ENCODE measurements at regions not wholly inside any gene's neighbourhood (a gene's known extent, or its start where the extent isn't known, plus 50 kb on each side); places are given as distances from the start of the nearest gene placed in this dataset.
"Not testable (repeated sequence)": the region's sequence is repeated elsewhere in the genome, so short reads cannot be mapped to it uniquely, and the experiment has no call there.

DNA sequence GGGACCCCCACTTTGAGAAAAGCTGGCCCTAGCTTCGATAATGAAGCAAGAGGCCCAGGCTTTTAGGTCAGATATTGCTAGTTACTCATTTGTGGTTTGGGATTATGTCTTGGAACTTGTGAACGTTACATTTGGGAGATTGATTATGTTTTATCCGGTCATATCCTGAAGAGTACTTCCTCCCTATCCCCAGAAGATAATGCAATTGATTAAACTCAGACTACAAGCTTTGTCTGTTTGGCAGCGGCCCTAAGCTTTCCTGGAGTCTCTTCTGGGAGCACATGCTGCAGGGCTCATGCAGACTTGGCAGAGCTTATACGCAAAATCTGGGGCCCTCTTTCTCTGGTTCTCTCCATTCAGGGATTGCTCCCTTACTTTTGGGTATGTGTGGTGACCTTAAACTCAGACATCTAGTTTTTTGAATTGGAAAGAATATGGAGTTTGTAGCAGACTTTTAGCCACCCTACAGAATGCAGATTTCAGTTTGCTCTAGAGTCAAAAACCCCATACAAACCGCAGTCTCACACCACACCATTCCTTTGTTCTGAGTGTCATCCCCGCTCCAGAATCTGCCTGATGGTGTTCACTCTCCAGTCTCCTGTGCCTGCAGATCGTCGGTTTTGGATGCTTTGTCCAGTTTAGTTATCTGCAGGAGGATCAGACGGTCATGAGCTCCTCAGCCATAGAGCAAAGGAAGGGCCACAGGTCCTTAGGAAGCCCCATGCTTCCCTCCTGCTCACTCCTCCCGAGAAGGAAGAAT, 449.5 kb upstream of the TRPC7 start:
- no peak overlapping the region for H3K4me3 ChIP-seq (ENCODE audit: low read depth in 2 of 2, low read length in 1 of 2)
- POLR2A ChIA-PET: no interaction called here
- WGBS (ENCODE audit: low lambda C conversion rate): 55% methylated on average over 11 of the region's 11 CpGs

GRCh38 chr5:136812270-136812669, 446.9 kb upstream of the TRPC7 start:
- CTCF ChIA-PET; H3K36me3 ChIP-seq (replicated peaks in 1 of 2; ENCODE audit: control insufficient read depth in 1 of 2, insufficient read depth in 2 of 2, low read length in 1 of 2); H3K4me3 ChIP-seq (ENCODE audit: low read depth in 2 of 2, low read length in 1 of 2); DNase-seq; H4K20me1 ChIP-seq (ENCODE audit: insufficient read depth); H3K27me3 ChIP-seq (ENCODE audit: insufficient read depth); H3K9ac ChIP-seq; H3K79me2 ChIP-seq (ENCODE audit: insufficient read depth); POLR2A ChIA-PET; H3K4me2 ChIP-seq; H2AFZ ChIP-seq (ENCODE audit: low read depth); H3K9me3 ChIP-seq; H3K9me2 ChIP-seq: not testable (repeated sequence)
- WGBS (ENCODE audit: low lambda C conversion rate): 75% methylated on average over 2 of the region's 2 CpGs
- peaks cover 0 to 16% of the 10 kb centered on the region in 2 experiments; a peak in 3 of 4 replicates for H3K4me1 ChIP-seq (ENCODE audit: control insufficient read depth in 1 of 2, insufficient read depth in 2 of 2, low read depth in 1 of 2, low read length in 1 of 2)
- peak overlapping the region in 1 of 2 experiments; percentile 82; a peak in 2 of 4 replicates for H3K27ac ChIP-seq (ENCODE audit: low read depth in 2 of 2, low read length in 1 of 2)
- H3F3A ChIP-seq (replicated peaks; ENCODE audit: insufficient read depth): peaks cover 20% of the 10 kb centered on the region

More for the DNA sequence above, 449.5 kb upstream of the TRPC7 start:
- Histone ChIP-seq H3K36me3 (replicated peaks in 1 of 2; ENCODE audit: control insufficient read depth in 1 of 2, insufficient read depth in 2 of 2, low read length in 1 of 2) (no peaks in the 10 kb centered on the region), H3K9me2 (no peaks in the 10 kb centered on the region), H3K9me3 (no peaks in the 10 kb centered on the region), H3K27ac (ENCODE audit: low read depth in 2 of 2, low read length in 1 of 2) (peak overlapping the region in 1 of 2 experiments; percentile 25; a peak in 1 of 4 replicates), H3K27me3 (ENCODE audit: insufficient read depth) (no peaks in the 10 kb centered on the region), H3K9ac (no peak overlapping the region), H3K4me1 (ENCODE audit: control insufficient read depth in 1 of 2, insufficient read depth in 2 of 2, low read depth in 1 of 2, low read length in 1 of 2) (peaks cover 0 to 16% of the 10 kb centered on the region in 2 experiments; a peak in 3 of 4 replicates), H3K79me2 (ENCODE audit: insufficient read depth) (no peaks in the 10 kb centered on the region), H3K4me2 (no peak overlapping the region), H2AFZ (ENCODE audit: low read depth) (peak overlapping the region; percentile 63; the same call in 1 of the 2 replicates), H4K20me1 (ENCODE audit: insufficient read depth) (no peaks in the 10 kb centered on the region), H3F3A (replicated peaks; ENCODE audit: insufficient read depth) (peaks cover 20% of the 10 kb centered on the region)
- TF ChIP-seq, protein P1, sequence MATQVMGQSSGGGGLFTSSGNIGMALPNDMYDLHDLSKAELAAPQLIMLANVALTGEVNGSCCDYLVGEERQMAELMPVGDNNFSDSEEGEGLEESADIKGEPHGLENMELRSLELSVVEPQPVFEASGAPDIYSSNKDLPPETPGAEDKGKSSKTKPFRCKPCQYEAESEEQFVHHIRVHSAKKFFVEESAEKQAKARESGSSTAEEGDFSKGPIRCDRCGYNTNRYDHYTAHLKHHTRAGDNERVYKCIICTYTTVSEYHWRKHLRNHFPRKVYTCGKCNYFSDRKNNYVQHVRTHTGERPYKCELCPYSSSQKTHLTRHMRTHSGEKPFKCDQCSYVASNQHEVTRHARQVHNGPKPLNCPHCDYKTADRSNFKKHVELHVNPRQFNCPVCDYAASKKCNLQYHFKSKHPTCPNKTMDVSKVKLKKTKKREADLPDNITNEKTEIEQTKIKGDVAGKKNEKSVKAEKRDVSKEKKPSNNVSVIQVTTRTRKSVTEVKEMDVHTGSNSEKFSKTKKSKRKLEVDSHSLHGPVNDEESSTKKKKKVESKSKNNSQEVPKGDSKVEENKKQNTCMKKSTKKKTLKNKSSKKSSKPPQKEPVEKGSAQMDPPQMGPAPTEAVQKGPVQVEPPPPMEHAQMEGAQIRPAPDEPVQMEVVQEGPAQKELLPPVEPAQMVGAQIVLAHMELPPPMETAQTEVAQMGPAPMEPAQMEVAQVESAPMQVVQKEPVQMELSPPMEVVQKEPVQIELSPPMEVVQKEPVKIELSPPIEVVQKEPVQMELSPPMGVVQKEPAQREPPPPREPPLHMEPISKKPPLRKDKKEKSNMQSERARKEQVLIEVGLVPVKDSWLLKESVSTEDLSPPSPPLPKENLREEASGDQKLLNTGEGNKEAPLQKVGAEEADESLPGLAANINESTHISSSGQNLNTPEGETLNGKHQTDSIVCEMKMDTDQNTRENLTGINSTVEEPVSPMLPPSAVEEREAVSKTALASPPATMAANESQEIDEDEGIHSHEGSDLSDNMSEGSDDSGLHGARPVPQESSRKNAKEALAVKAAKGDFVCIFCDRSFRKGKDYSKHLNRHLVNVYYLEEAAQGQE (IDR thresholded peaks at IDR 0.05; ENCODE audit: low read depth, low read length): no peak
- TF ChIP-seq, protein P2, sequence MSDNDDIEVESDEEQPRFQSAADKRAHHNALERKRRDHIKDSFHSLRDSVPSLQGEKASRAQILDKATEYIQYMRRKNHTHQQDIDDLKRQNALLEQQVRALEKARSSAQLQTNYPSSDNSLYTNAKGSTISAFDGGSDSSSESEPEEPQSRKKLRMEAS (IDR thresholded peaks at IDR 0.05; ENCODE audit: low read depth): peak; percentile 27; the same call in 1 of the 2 replicates
- TF ChIP-seq PBX3 (IDR thresholded peaks at IDR 0.05): 0 out of 2 replicates have a peak, but pooled peaks have one; percentile 24
- peak; percentile 10; the same call in 1 of the 2 replicates for TF ChIP-seq FOSL2 (IDR thresholded peaks at IDR 0.05; ENCODE audit: borderline replicate concordance, low read depth)
- no peak for TF ChIP-seq EP300 (IDR thresholded peaks at IDR 0.05; ENCODE audit: borderline replicate concordance in 1 of 2, low read depth in 1 of 2, low read length in 1 of 2)
- no peak for TF ChIP-seq RXRA (IDR thresholded peaks at IDR 0.05; ENCODE audit: borderline replicate concordance, low read depth)
- TF ChIP-seq JUND (IDR thresholded peaks at IDR 0.05): peak; percentile 21; the same call in 1 of the 2 replicates
- DNase-seq: no peak
- CTCF ChIA-PET: interaction anchor here (0.6 to 1.6 kb wide), 6 partner anchors 9 to 927 kb away, joined by 3 to 4 read pairs (median 3); no protein-coding TSS in a partner anchor

Data from SK-N-SH (cell line).